ENCODE measurements at regions not wholly inside any gene's neighbourhood (a gene's known extent, or its start where the extent isn't known, plus 50 kb on each side); places are given as distances from the start of the nearest gene placed in this dataset.

DNA sequence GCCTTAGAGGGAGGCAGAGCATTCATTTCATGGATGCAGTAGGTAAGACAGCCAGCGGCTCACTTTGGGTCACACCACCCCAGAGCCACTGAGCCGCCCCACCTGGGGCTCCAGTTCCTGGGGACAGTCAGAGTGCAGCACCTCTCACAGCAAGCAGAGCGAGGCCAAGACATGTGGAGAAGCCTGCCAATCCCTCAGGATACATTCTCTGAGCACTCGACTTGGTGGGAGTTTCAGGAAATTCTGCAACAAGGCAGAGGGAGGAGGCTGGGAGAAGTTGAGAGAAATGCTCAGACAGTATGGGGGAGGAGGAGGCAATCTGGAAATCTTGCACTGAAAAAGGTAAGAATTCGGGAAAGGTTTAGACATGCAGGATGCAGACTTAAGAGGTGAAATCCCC lies 60.8 kb upstream of the WLS start:
- H3K9ac ChIP-seq (ENCODE audit: control insufficient read depth, extremely low read depth, insufficient read depth, low read length): no peak overlapping the region
- no peaks in the 10 kb centered on the region for H3K36me3 ChIP-seq (ENCODE audit: control insufficient read depth in 2 of 2, extremely low read depth in 1 of 2, insufficient read depth in 2 of 2, low read length in 2 of 2)
- no peaks in the 10 kb centered on the region for H3K4me1 ChIP-seq (ENCODE audit: control insufficient read depth, extremely low read depth, insufficient read depth, low read length)
- DNase-seq (ENCODE audit: low read depth, low spot score): no peak
- no peaks in the 10 kb centered on the region for H4K20me1 ChIP-seq (ENCODE audit: control insufficient read depth, extremely low read depth, insufficient read depth, low read length)
- H3K79me2 ChIP-seq (ENCODE audit: control insufficient read depth, insufficient read depth, low read length): no peaks in the 10 kb centered on the region
- H3K9me1 ChIP-seq (ENCODE audit: control insufficient read depth, extremely low read depth, insufficient read depth, low read length): no peaks in the 10 kb centered on the region
- no peak for TF ChIP-seq EZH2 (IDR thresholded peaks at IDR 0.05; ENCODE audit: low read length)
- TF ChIP-seq, protein P1, sequence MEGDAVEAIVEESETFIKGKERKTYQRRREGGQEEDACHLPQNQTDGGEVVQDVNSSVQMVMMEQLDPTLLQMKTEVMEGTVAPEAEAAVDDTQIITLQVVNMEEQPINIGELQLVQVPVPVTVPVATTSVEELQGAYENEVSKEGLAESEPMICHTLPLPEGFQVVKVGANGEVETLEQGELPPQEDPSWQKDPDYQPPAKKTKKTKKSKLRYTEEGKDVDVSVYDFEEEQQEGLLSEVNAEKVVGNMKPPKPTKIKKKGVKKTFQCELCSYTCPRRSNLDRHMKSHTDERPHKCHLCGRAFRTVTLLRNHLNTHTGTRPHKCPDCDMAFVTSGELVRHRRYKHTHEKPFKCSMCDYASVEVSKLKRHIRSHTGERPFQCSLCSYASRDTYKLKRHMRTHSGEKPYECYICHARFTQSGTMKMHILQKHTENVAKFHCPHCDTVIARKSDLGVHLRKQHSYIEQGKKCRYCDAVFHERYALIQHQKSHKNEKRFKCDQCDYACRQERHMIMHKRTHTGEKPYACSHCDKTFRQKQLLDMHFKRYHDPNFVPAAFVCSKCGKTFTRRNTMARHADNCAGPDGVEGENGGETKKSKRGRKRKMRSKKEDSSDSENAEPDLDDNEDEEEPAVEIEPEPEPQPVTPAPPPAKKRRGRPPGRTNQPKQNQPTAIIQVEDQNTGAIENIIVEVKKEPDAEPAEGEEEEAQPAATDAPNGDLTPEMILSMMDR (optimal IDR thresholded peaks at IDR 0.05 in 1 of 3, IDR thresholded peaks at IDR 0.05 in 1 of 3, conservative IDR thresholded peaks at IDR 0.05 in 1 of 3; ENCODE audit: extremely low read depth in 1 of 3, insufficient read depth in 2 of 3, low read length in 3 of 3): no peak
- H3K4me3 ChIP-seq (ENCODE audit: control insufficient read depth in 2 of 3, extremely low read depth in 1 of 3, insufficient read depth in 2 of 3, low read depth in 1 of 3, low read length in 3 of 3): no peak overlapping the region
- H2AFZ ChIP-seq (ENCODE audit: control insufficient read depth, low read length): peak overlapping the region; percentile 54
- FAIRE-seq: no peak
- no peaks in the 10 kb centered on the region for H3K9me3 ChIP-seq (ENCODE audit: control insufficient read depth, low read depth, low read length)
- dilution Hi-C loops (cut with MboI; ENCODE audit: extremely low pct_ligation_motif_present, low sequenced_read_pairs): no loop called here
- peak overlapping the region; percentile 22 for H3K4me2 ChIP-seq (ENCODE audit: control insufficient read depth, extremely low read depth, insufficient read depth, low read depth, low read length)
- H3K27ac ChIP-seq (ENCODE audit: control insufficient read depth, insufficient read depth, low read length): no peak overlapping the region
- H3K27me3 ChIP-seq (ENCODE audit: control insufficient read depth, extremely low read depth, insufficient read depth, low read length): no peaks in the 10 kb centered on the region

DNA sequence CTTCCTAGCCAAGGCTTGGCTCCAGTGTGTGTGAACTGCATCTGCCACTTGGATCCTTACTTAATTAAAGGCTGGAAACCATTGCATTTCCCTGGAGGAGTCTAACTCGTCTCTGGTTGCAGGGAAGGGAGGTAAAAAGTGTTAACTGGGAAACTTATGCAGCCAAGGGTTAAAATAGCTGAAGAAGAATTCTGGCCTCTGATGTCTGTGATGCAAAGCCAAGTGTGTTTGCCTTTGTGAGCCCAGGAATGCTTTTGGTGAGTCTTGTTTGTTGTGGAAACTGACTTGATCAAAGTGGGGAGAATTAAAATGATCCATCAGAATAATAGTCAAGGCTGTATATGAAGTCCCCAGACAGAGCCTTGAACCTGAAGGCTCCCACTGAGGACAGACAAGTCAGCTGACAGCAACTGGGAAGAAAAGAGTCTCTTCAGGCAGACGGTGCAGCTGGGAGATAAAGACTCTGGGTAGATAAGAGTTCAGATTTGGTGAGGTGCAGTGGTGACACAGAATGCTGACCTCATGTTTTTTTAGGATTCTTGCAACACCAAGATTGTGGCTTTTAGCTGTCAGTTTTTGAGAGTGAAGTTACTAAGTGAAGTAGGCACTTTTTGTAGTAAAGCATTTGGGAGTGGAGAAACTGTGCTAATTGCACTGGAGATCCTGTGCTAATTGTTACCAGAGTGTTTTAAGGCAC lies 59.5 kb upstream of the WLS start:
- no peak for TF ChIP-seq EZH2 (IDR thresholded peaks at IDR 0.05; ENCODE audit: low read length)
- TF ChIP-seq, protein P1 (optimal IDR thresholded peaks at IDR 0.05 in 1 of 3, IDR thresholded peaks at IDR 0.05 in 1 of 3, conservative IDR thresholded peaks at IDR 0.05 in 1 of 3; ENCODE audit: extremely low read depth in 1 of 3, insufficient read depth in 2 of 3, low read length in 3 of 3): no peak
- no peaks in the 10 kb centered on the region for H3K9me1 ChIP-seq (ENCODE audit: control insufficient read depth, extremely low read depth, insufficient read depth, low read length)
- dilution Hi-C loops (cut with MboI; ENCODE audit: extremely low pct_ligation_motif_present, low sequenced_read_pairs): no loop called here
- H3K9me3 ChIP-seq (ENCODE audit: control insufficient read depth, low read depth, low read length): no peaks in the 10 kb centered on the region
- no peak overlapping the region for H3K4me3 ChIP-seq (ENCODE audit: control insufficient read depth in 2 of 3, extremely low read depth in 1 of 3, insufficient read depth in 2 of 3, low read depth in 1 of 3, low read length in 3 of 3)
- H3K4me1 ChIP-seq (ENCODE audit: control insufficient read depth, extremely low read depth, insufficient read depth, low read length): no peaks in the 10 kb centered on the region
- DNase-seq (ENCODE audit: low read depth, low spot score) (no peak), FAIRE-seq (no peak)
- no peaks in the 10 kb centered on the region for H3K27me3 ChIP-seq (ENCODE audit: control insufficient read depth, extremely low read depth, insufficient read depth, low read length)
- H3K9ac ChIP-seq (ENCODE audit: control insufficient read depth, extremely low read depth, insufficient read depth, low read length): no peak overlapping the region
- no peaks in the 10 kb centered on the region for H3K36me3 ChIP-seq (ENCODE audit: control insufficient read depth in 2 of 2, extremely low read depth in 1 of 2, insufficient read depth in 2 of 2, low read length in 2 of 2)
- no peak overlapping the region for H3K27ac ChIP-seq (ENCODE audit: control insufficient read depth, insufficient read depth, low read length)
- no peaks in the 10 kb centered on the region for H4K20me1 ChIP-seq (ENCODE audit: control insufficient read depth, extremely low read depth, insufficient read depth, low read length)
- no peak overlapping the region for H3K4me2 ChIP-seq (ENCODE audit: control insufficient read depth, extremely low read depth, insufficient read depth, low read depth, low read length)
- H2AFZ ChIP-seq (ENCODE audit: control insufficient read depth, low read length): no peak overlapping the region
- H3K79me2 ChIP-seq (ENCODE audit: control insufficient read depth, insufficient read depth, low read length): no peaks in the 10 kb centered on the region
